RWPE2 (cell line): ENCODE measurements at regions not wholly inside any gene's neighbourhood (a gene's known extent, or its start where the extent isn't known, plus 50 kb on each side); places are given as distances from the start of the nearest gene placed in this dataset.
"Not testable (repeated sequence)": the region's sequence is repeated elsewhere in the genome, so short reads cannot be mapped to it uniquely, and the experiment has no call there.

Experiments used
- ATAC-seq: fragments of 200-7000 bp; cut with Tn5 transposase; 3 replicates; pipeline ENCODE4 v1.9.1; 2021; ENCODE audit warnings: low read depth
- DNase-seq: peaks from one replicate; pipeline ENCODE4 v3.0.0-alpha.2; 2020; ENCODE audit warnings: low spot score
- H3K27ac ChIP-seq: fragments of 450-650 bp; 2 replicates; pipeline ENCODE4 v1.5.1; 2017; ENCODE audit warnings: mild to moderate bottlenecking; ENCODE audit not compliant: poor library complexity, severe bottlenecking
- H3K27me3 ChIP-seq: fragments of 250-450 bp; sonication (Bioruptor Pico); 2 replicates; pipeline ENCODE4 v1.5.1; 2021; ENCODE audit warnings: mild to moderate bottlenecking, moderate library complexity; ENCODE audit not compliant: insufficient read depth, poor library complexity, severe bottlenecking
- H3K36me3 ChIP-seq: fragments of 250-450 bp; sonication (Bioruptor Pico); 2 replicates; pipeline ENCODE4 v1.5.1; 2020; ENCODE audit warnings: low read depth, mild to moderate bottlenecking, moderate library complexity
- H3K4me1 ChIP-seq: fragments of 250-450 bp; sonication (Bioruptor Pico); 2 replicates; pipeline ENCODE4 v1.5.1; 2021; ENCODE audit warnings: mild to moderate bottlenecking, moderate library complexity; ENCODE audit not compliant: insufficient read depth, poor library complexity, severe bottlenecking
- H3K4me3 ChIP-seq: fragments of 250-450 bp; sonication (Bioruptor Pico); 2 replicates; pipeline ENCODE4 v1.5.1; 2021; ENCODE audit warnings: mild to moderate bottlenecking, moderate library complexity; ENCODE audit not compliant: severe bottlenecking
- H3K9me3 ChIP-seq: fragments of 250-450 bp; sonication (Bioruptor Pico); 2 replicates; pipeline ENCODE4 v1.5.1; 2021; ENCODE audit warnings: mild to moderate bottlenecking, moderate library complexity; ENCODE audit not compliant: severe bottlenecking
- CTCF ChIP-seq: fragments of 450-650 bp; IDR thresholded peaks from one replicate; pipeline ENCODE4 v1.5.1; 2017; ENCODE audit warnings: mild to moderate bottlenecking, moderate library complexity; ENCODE audit not compliant: poor library complexity, severe bottlenecking

GRCh38 chr1:60697204-60697994, 385.0 kb upstream of the NFIA start:
- no peak overlapping the region for H3K4me3 ChIP-seq
- no peak overlapping the region for H3K27ac ChIP-seq
- H3K27me3 ChIP-seq: no peaks in the 10 kb centered on the region
- no peaks in the 10 kb centered on the region for H3K36me3 ChIP-seq
- no peaks in the 10 kb centered on the region for H3K9me3 ChIP-seq
- no peak for TF ChIP-seq CTCF
- ATAC-seq (no peak), DNase-seq (no peak)
- H3K4me1 ChIP-seq: no peaks in the 10 kb centered on the region

GRCh38 chr1:60696512-60696911, 385.8 kb upstream of the NFIA start:
- H3K36me3 ChIP-seq: no peaks in the 10 kb centered on the region
- H3K9me3 ChIP-seq: no peaks in the 10 kb centered on the region
- H3K27me3 ChIP-seq: no peaks in the 10 kb centered on the region
- DNase-seq (no peak), ATAC-seq (no peak)
- no peak overlapping the region for H3K4me3 ChIP-seq
- no peak for TF ChIP-seq CTCF
- no peaks in the 10 kb centered on the region for H3K4me1 ChIP-seq
- no peak overlapping the region for H3K27ac ChIP-seq

- Histone ChIP-seq H3K9me3 (no peaks in the 10 kb centered on the region), H3K27ac (no peak overlapping the region), H3K4me1 (no peaks in the 10 kb centered on the region), H3K36me3 (no peaks in the 10 kb centered on the region), H3K27me3 (no peaks in the 10 kb centered on the region), H3K4me3 (no peak overlapping the region)
- TF ChIP-seq CTCF: no peak
- DNase-seq (no peak), ATAC-seq (no peak)
These were observed 386.6 kb upstream of the NFIA start for GRCh38 chr1:60695716-60696171.

- Histone ChIP-seq H3K9me3 (no peaks in the 10 kb centered on the region), H3K4me1 (no peaks in the 10 kb centered on the region), H3K27me3 (no peaks in the 10 kb centered on the region), H3K36me3 (no peaks in the 10 kb centered on the region), H3K4me3 (no peak overlapping the region), H3K27ac (no peak overlapping the region)
- no peak for TF ChIP-seq CTCF
- ATAC-seq (no peak), DNase-seq (no peak)
These were observed 387.4 kb upstream of the NFIA start for GRCh38 chr1:60694980-60695379.

- DNase-seq (no peak), ATAC-seq (no peak)
- no peak for TF ChIP-seq CTCF
- H3K27ac ChIP-seq: no peak overlapping the region
- H3K27me3 ChIP-seq: no peaks in the 10 kb centered on the region
- no peak overlapping the region for H3K4me3 ChIP-seq
- H3K9me3 ChIP-seq: no peaks in the 10 kb centered on the region
- H3K36me3 ChIP-seq: no peaks in the 10 kb centered on the region
- H3K4me1 ChIP-seq: no peaks in the 10 kb centered on the region
These were observed 390.3 kb upstream of the NFIA start for GRCh38 chr1:60692031-60692430.

- not testable (repeated sequence) for H3K36me3 ChIP-seq, ATAC-seq, H3K4me1 ChIP-seq, H3K27me3 ChIP-seq, H3K9me3 ChIP-seq, DNase-seq, H3K27ac ChIP-seq, H3K4me3 ChIP-seq
These were observed 394.1 kb upstream of the NFIA start for GRCh38 chr1:60688221-60688620.
